Esophagus squamous epithelium (tissue), 4 donors: ENCODE measurements at regions not wholly inside any gene's neighbourhood (a gene's known extent, or its start where the extent isn't known, plus 50 kb on each side); places are given as distances from the start of the nearest gene placed in this dataset.

Experiments used
- CTCF ChIP-seq, 6 experiments: fragments of 450-650 bp in 4 of 6; fragments of 200-600 bp in 2 of 6; sonication (generic) in 2 of 6; IDR thresholded peaks; one replicate each; pipeline ENCODE4 v1.5.1; 2016 to 2019; ENCODE audit warnings: antibody characterized with exemption in 6 of 6, mild to moderate bottlenecking in 4 of 6, moderate library complexity in 4 of 6
- POLR2A ChIP-seq, 4 donors: fragments of 450-650 bp; IDR thresholded peaks; one replicate each; pipeline ENCODE4 v1.6.1; 2017; ENCODE audit warnings: antibody characterized with exemption in 4 of 4, mild to moderate bottlenecking in 4 of 4, moderate library complexity in 3 of 4

- TF ChIP-seq CTCF (IDR thresholded peaks at IDR 0.05): no peak
- no peak for TF ChIP-seq POLR2A (IDR thresholded peaks at IDR 0.05)
These were observed 87.8 kb upstream of the HSPA9 start for GRCh38 chr5:138663009-138663408.
